K562 (cell line): ENCODE measurements at regions not wholly inside any gene's neighbourhood (a gene's known extent, or its start where the extent isn't known, plus 50 kb on each side); places are given as distances from the start of the nearest gene placed in this dataset.

Source experiments
- ATAC-seq: fragments of 200-7000 bp; cut with Tn5 transposase; 3 replicates; pipeline ENCODE4 v1.9.1; 2020; ENCODE audit warnings: moderate library complexity
- BruUV-seq: library from RNA; stranded (reverse); fragments of 400-500 nt; replicated peaks from 2 replicates; lab custom pipeline; 2021; lab: Mats Ljungman, UMichigan
- CTCF ChIA-PET: fragments of 300-600 bp; formaldehyde crosslinking; extraction: SDS; loops from one replicate; lab custom pipeline; 2021; ENCODE audit warnings: low intra/inter-chr PET ratio; lab: Yijun Ruan, JAX
- POLR2A ChIA-PET: fragments of 300-600, 350-650 bp; sonication (Branson Sonifier 250); formaldehyde crosslinking; extraction: SDS; loops from one replicate; lab custom pipeline; 2021; ENCODE audit warnings: antibody characterized with exemption, inconsistent platforms; lab: Yijun Ruan, JAX
- DNase-seq, 4 experiments: peaks; one replicate each; pipeline versions ENCODE4 v3.0.0 to v3.0.0-alpha.2; 2011 to 2018; ENCODE audit warnings: low spot score in 3 of 4, mixed read lengths in 3 of 4; ENCODE audit errors: extremely low read depth in 1 of 4
- FAIRE-seq: peaks from 2 replicates; lab custom pipeline; 2011; peaks lifted over from hg19 to GRCh38; lab: Jason Lieb, UNC
- H2AFZ ChIP-seq: 2 replicates; pipeline ENCODE4 v1.6.0; 2011; ENCODE audit warnings: low read depth, low read length, control low read depth, inconsistent platforms
- H3K27ac ChIP-seq: fragments of 200-600 bp; 3 replicates; pipeline ENCODE4 v1.8.0; 2011; ENCODE audit warnings: low read depth, mild to moderate bottlenecking, control low read depth, inconsistent platforms, low read length, moderate library complexity, mixed read lengths; ENCODE audit errors: extremely low read depth
- H3K27me3 ChIP-seq, 2 experiments: fragments of 300-600 bp in 1 of 2; 2 replicates in 1 of 2; 3 replicates in 1 of 2; pipeline versions ENCODE4 v1.6.0 to v1.8.0; 2011; ENCODE audit warnings: inconsistent platforms in 2 of 2, low read length in 2 of 2, mild to moderate bottlenecking in 1 of 2, mixed read lengths in 1 of 2, moderate library complexity in 1 of 2; ENCODE audit not compliant: control insufficient read depth in 2 of 2, insufficient read depth in 2 of 2
- H3K36me3 ChIP-seq: fragments of 300-600 bp; 3 replicates; pipeline ENCODE4 v1.8.0; 2011; ENCODE audit warnings: mild to moderate bottlenecking, low read length, inconsistent platforms; ENCODE audit not compliant: control insufficient read depth, insufficient read depth
- H3K4me1 ChIP-seq, 2 experiments: fragments of 200-600 bp in 1 of 2; replicated peaks in 1 of 2; 2 replicates in 1 of 2; 3 replicates in 1 of 2; pipeline versions ENCODE4 v1.5.1 to v1.8.0; 2011; ENCODE audit warnings: inconsistent platforms in 2 of 2, low read length in 2 of 2, mild to moderate bottlenecking in 1 of 2, mixed read lengths in 1 of 2, moderate library complexity in 1 of 2; ENCODE audit not compliant: control insufficient read depth in 2 of 2, insufficient read depth in 2 of 2
- H3K4me2 ChIP-seq: 2 replicates; pipeline ENCODE4 v1.6.1; 2011; ENCODE audit warnings: low read length, control low read depth, inconsistent platforms, mixed read lengths; ENCODE audit not compliant: insufficient read depth
- H3K4me3 ChIP-seq: fragments of 200-600 bp; sonication (generic), shearing (Covaris generic); 2 replicates; pipeline ENCODE4 v1.5.1; 2016; ENCODE audit warnings: control low read depth, inconsistent platforms
- H3K79me2 ChIP-seq: fragments of 200-600 bp; 3 replicates; pipeline ENCODE4 v1.8.0; 2011; ENCODE audit warnings: low read length, inconsistent platforms; ENCODE audit not compliant: control insufficient read depth, insufficient read depth
- H3K9ac ChIP-seq, 2 experiments: 2 replicates each; pipeline versions ENCODE4 v1.6.0 to v1.6.1; 2011; ENCODE audit warnings: low read depth in 2 of 2, low read length in 2 of 2, control low read depth in 1 of 2, inconsistent platforms in 1 of 2, mild to moderate bottlenecking in 1 of 2, mixed read lengths in 1 of 2; ENCODE audit not compliant: insufficient read depth in 1 of 2
- H3K9me1 ChIP-seq: one replicate; pipeline ENCODE4 v1.6.0; 2011; ENCODE audit warnings: inconsistent platforms, mild to moderate bottlenecking, low read length, moderate library complexity; ENCODE audit not compliant: control insufficient read depth, insufficient read depth
- H3K9me3 ChIP-seq: replicated peaks from 2 replicates; pipeline ENCODE4 v1.5.1; 2011; ENCODE audit warnings: low read depth, low read length, inconsistent platforms; ENCODE audit not compliant: control insufficient read depth, insufficient read depth
- H4K20me1 ChIP-seq: replicated peaks from 2 replicates; pipeline ENCODE4 v1.6.1; 2011; ENCODE audit warnings: low read length, inconsistent platforms, mixed read lengths; ENCODE audit not compliant: control insufficient read depth, insufficient read depth
- ADNP ChIP-seq: fragments of 200-800 bp; sonication (Bioruptor generic); IDR thresholded peaks from 2 replicates; pipeline ENCODE4 v1.6.1; 2016; ENCODE audit warnings: missing genetic modification characterization, missing compliant biosample characterization
- ATF3 ChIP-seq, 2 experiments: fragments of 450-650 bp in 1 of 2; sonication (generic) in 1 of 2; formaldehyde crosslinking in 1 of 2; IDR thresholded peaks in 1 of 2; conservative IDR thresholded peaks in 1 of 2; 2 replicates each; pipeline versions ENCODE4 v1.6.1 to v1.8.1; 2016 to 2023; ENCODE audit warnings: mild to moderate bottlenecking in 2 of 2, moderate library complexity in 2 of 2, inconsistent platforms in 1 of 2, missing genetic modification reagents in 1 of 2
- BHLHE40 ChIP-seq: IDR thresholded peaks from 2 replicates; pipeline ENCODE4 v1.6.1; 2011; ENCODE audit warnings: low read length, improper control_type of control experiment
- CBFA2T3 ChIP-seq: fragments of 450-650 bp; IDR thresholded peaks from 2 replicates; pipeline ENCODE4 v1.6.1; 2017
- FOSL1 ChIP-seq: fragments of 200-800 bp; sonication (Bioruptor generic); conservative IDR thresholded peaks from 2 replicates; pipeline ENCODE4 v1.6.1; 2016; ENCODE audit warnings: missing genetic modification characterization, missing compliant biosample characterization
- JUND ChIP-seq, 2 experiments: IDR thresholded peaks; 2 replicates in 1 of 2; 3 replicates in 1 of 2; pipeline ENCODE4 v1.6.1; 2011; ENCODE audit warnings: borderline replicate concordance in 2 of 2, low read depth in 2 of 2, low read length in 2 of 2, improper control_type of control experiment in 1 of 2, missing biosample characterization in 1 of 2, missing genetic modification characterization in 1 of 2, missing genetic modification reagents in 1 of 2
- NFIX ChIP-seq: fragments of 250-450 bp; sonication (Bioruptor Pico); IDR thresholded peaks from 2 replicates; pipeline ENCODE4 v1.4.0; 2020; ENCODE audit warnings: low read depth, mild to moderate bottlenecking, moderate library complexity
- SOX6 ChIP-seq: fragments of 450-650 bp; IDR thresholded peaks from 2 replicates; pipeline ENCODE4 v1.6.1; 2014; ENCODE audit warnings: mild to moderate bottlenecking
- TBP ChIP-seq: optimal IDR thresholded peaks from 2 replicates; pipeline ENCODE3; 2011; ENCODE audit warnings: low read depth, low read length, improper control_type of control experiment
- WGBS: fragments of 100-300 bp; shearing (Covaris generic); methylation state at CpG from one replicate; pipeline ENCODE4 v1.1.6; 2016; ENCODE audit warnings: low coverage, mixed read lengths; ENCODE audit not compliant: insufficient coverage; ENCODE audit errors: missing lambda C conversion rate; 5-methylcytosine and 5-hydroxymethylcytosine counted together
- in situ Hi-C: fragments of 300-500 bp; cut with MboI; formaldehyde crosslinking; loops from 4 replicates; pipeline ENCODE4 v1.15.0; 2018; ENCODE audit warnings: inconsistent platforms, mixed read lengths
- intact Hi-C: fragments of 100-400 bp; cut with micrococcal nuclease; formaldehyde crosslinking; loops from 2 replicates; pipeline ENCODE4 v1.14.2; 2022

GRCh38 chr14:65258391-65258790 lies 154.1 kb upstream of the FUT8 start:
- Histone ChIP-seq H3K36me3 (no peaks in the 10 kb centered on the region), H3K27ac (no peak overlapping the region), H3K4me2 (no peak overlapping the region), H3K9me1 (no peaks in the 10 kb centered on the region), H3K4me3 (no peak overlapping the region), H2AFZ (no peak overlapping the region), H3K79me2 (no peaks in the 10 kb centered on the region), H4K20me1 (no peaks in the 10 kb centered on the region), H3K9ac (no peak overlapping the region), H3K4me1 (peaks cover 0 to 14% of the 10 kb centered on the region in 2 experiments; a peak in 4 of 5 replicates), H3K27me3 (no peaks in the 10 kb centered on the region), H3K9me3 (0 out of 2 replicates have a peak, but pooled peaks cover 2% of the 10 kb centered on the region)
- in situ Hi-C loops (no loop called here), intact Hi-C loops (no loop called here)
- no peak for ATAC-seq
- ChIA-PET POLR2A (no interaction called here), CTCF (no interaction called here)
- TF ChIP-seq TBP (no peak), BHLHE40 (peak; percentile 32; the same call in 1 of the 2 replicates), FOSL1 (peak; percentile 86), SOX6 (peak; percentile 84), NFIX (CRISPR knock-in tag) (no peak), JUND (IDR thresholded peaks at IDR 0.05; ENCODE audit: borderline replicate concordance, low read depth, low read length) (peak; percentile 51; the same call in 1 of the 2 replicates), JUND (tag; IDR thresholded peaks at IDR 0.05; ENCODE audit: borderline replicate concordance, low read depth, low read length) (no peak), ADNP (tag) (0 out of 2 replicates have a peak, but pooled peaks have one; percentile 16), CBFA2T3 (peak; percentile 15; the same call in 1 of the 2 replicates), ATF3 (IDR thresholded peaks at IDR 0.05) (peak; percentile 69; the same call in 1 of the 2 replicates), ATF3 (CRISPR knock-in tag; conservative IDR thresholded peaks at IDR 0.05) (no peak)
- DNase-seq = no peak
- no peak for FAIRE-seq
- BruUV-seq = no TSS peak
- 0% methylated on average over 1 of the region's 1 CpG for WGBS
